Activated CD8-positive, alpha-beta memory T cell treated with anti-CD3 and anti-CD28 coated beads, Interleukin-2, amount 50 U/mL, for 24 hours (primary cell): ENCODE measurements at regions not wholly inside any gene's neighbourhood (a gene's known extent, or its start where the extent isn't known, plus 50 kb on each side); places are given as distances from the start of the nearest gene placed in this dataset.
"Not testable (repeated sequence)": the region's sequence is repeated elsewhere in the genome, so short reads cannot be mapped to it uniquely, and the experiment has no call there.

Source experiments
- DNase-seq: peaks from one replicate; pipeline ENCODE4 v3.0.0-alpha.2; 2020; ENCODE audit errors: extremely low read depth

DNA sequence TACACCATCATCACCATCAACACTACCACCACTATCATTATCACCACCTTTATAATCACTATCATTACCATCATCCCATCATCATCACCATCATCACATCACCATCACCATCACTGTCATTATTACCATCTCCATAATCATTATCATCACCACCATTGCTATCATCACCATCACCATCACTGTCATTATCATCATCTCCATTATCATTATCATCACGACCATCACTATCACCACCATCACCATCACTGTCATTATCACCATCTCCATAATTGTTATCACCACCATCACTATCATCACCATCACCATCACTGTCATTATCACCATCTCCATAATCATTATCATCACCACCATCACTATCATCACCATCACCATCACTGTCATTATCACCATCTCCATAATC is 279.6 kb upstream of the HS6ST1 start:
- not testable (repeated sequence) for DNase-seq

DNA sequence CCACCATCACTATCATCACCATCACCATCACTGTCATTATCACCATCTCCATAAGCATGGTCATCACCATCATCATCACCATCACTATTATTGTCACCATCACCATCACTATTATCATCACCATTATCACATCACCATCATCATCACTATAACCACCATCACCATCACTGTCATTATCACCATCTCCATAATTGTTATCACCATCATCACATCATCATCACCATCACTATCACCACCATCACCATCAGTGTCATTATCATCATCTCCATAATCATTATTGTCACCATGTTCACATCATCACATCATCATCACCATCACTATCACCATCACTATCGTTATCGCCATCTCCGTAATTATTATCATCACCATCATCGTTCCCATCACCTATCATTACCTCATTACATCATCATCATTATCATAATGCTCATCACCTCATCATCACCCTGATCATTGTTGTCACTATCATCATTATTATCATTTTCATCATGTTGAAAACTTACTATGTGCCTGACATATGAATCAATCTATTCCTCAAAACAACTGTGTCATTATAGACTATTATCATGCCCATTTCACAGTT is 280.3 kb upstream of the HS6ST1 start:
- no peak for DNase-seq

DNA sequence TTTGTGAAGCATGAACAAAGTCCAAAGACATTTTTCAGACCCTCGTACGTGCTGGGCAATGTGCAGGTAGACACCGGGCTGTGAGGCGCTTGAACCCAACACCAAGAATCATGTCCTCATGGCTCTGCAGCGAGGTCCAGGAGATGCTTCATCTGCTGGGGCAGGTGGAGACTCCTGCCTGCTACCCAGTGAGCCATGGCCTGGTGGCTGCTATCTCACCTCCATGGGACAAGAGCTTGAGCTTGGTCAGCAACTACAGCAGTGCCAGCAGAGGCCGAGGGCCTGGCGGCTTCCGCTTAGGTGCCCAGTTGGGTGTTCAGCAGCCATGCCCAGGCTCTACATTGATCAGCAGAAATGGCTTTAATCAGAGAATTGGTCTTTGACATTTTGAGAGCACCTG is 281.0 kb upstream of the HS6ST1 start:
- DNase-seq, result no peak

GRCh38 chr2:128600581-128601297 is 282.1 kb upstream of the HS6ST1 start:
- no peak for DNase-seq

- no peak for DNase-seq
These were observed 282.8 kb upstream of the HS6ST1 start for GRCh38 chr2:128601298-128602037.

DNA sequence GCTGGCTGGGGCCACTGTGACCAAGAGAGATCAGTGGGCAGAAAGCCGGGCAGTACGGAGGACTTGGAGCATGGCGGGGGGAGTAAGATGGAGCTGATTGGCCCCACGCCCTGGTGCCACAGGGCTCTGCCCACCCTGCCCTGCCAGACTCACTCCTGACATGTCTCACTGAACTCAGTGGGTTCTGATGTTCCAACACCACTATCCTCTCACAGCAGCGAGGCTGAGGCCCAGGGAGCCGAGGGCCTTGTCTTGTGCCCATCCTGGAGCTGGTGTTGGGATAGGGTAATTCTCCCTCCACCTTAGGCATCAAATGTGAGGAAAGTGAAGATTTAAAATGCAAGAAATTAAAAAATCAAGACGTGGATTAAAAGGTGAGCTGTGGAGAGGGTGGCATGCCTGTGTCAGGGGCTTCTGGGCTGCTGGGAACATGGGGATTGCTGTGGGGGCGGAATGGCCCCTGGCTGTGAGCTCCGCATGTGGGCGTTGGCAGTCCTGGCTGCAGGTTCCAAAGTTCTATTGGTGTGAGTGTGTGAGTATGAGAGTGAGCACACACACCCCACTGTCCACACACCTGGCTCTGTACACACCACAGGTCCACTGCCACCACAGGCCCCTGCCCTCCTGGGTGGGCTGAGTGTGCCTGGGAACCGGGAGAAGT is 283.5 kb upstream of the HS6ST1 start:
- no peak for DNase-seq

- DNase-seq, result no peak
These were observed 284.0 kb upstream of the HS6ST1 start for GRCh38 chr2:128602699-128603101.

DNA sequence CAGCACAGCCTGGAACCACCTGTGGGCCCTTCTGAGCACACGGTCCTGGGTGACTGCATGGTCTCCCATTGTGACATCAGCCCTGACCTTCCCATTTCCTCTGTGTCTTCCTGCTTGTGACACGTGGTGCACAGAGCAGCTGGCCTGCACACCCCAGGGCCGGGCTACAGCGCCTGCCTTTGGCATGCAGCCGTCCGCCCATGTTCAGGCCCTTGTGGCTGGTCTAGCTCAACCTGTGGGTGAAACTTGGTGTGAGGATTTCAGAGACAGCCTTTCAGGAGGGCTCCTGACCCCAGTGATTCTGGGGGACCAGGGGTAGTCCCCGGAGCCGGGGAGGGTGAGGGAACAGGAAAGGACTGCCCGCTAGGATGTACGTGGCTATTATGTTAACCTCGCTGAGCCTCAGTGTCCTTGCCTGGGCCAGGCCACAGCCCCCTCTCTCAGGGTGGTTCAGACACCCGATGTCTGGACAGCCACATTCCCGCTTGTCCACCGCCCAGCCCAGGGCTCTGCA is 284.8 kb upstream of the HS6ST1 start:
- no peak for DNase-seq

- no peak for DNase-seq
These were observed 285.4 kb upstream of the HS6ST1 start for GRCh38 chr2:128604045-128604444.

GRCh38 chr2:128604581-128604980 is 285.9 kb upstream of the HS6ST1 start:
- DNase-seq, result not testable (repeated sequence)

DNA sequence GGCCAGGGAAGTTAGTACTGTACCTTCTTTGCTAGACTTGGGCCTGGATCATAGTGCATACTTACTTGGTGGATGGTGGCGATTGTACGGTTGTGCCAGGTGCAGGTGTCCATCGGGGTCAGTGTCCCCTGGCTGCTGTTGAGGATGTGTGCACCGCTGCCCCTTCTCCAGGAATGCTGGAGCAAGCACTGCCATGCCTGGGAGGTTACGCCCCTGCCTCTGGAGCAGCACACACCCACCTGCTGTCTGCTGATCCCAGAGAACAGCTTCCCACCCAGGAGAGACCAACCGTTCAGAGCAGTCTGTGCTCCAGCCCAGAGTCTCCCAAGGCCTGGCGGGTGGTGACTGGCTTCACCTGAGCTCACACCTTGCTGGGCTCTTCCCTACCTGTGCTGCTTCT is 286.8 kb upstream of the HS6ST1 start:
- no peak for DNase-seq

- DNase-seq, result no peak
These were observed 287.3 kb upstream of the HS6ST1 start for GRCh38 chr2:128605931-128606330.

GRCh38 chr2:128606837-128607236 is 288.2 kb upstream of the HS6ST1 start:
- DNase-seq, result no peak

DNA sequence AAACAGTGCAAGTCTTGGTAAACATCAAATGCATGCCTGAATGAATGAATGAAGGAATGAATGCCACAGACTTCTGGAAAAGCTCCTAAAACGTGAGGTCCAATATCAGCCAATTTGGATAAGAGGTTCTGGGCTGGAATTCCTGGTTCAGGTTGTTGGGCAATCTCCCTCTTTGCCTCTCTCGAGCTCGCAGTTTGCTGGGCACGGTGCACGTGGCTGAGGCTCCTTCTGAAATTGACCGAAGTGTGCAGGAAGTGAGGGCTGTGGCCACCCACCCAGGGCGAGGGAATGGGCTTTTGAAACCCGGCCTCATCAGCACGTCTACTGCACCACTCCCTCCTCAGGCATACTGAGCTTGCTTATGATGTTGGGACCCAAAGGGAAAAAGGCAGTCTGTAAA is 288.8 kb upstream of the HS6ST1 start:
- DNase-seq, result no peak

DNA sequence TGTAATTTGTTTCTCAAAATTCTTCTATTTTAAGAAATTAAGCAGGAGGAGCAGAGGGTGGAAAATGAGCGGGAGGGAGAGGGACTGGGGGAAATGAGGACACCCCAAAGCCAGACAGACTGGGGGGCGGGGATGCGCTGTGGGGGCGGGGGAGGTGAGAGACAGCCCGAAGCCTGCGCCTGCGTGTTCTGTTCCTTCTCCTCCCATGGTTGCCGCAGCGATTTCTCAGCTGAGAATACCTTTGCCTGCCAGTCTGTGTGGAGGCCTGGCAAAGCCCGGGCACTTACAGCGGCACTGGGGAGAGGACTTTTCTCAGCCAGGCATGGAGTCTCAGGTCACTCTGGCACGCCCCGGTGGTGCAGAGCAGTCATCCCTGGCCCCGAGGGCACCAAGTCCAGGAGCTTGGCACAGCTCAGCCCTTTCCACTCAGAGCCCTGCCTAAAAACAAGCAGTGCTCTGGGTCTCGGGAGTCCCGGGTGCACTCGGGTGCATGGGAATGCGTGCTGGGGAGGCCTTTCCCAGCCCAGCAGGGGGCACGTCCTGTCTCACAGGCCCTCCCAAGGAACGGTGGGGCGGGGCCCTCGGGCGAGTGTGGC is 289.3 kb upstream of the HS6ST1 start:
- DNase-seq, result no peak

- no peak for DNase-seq
These were observed 290.5 kb upstream of the HS6ST1 start for GRCh38 chr2:128608921-128609880.

- no peak for DNase-seq
These were observed 291.8 kb upstream of the HS6ST1 start for GRCh38 chr2:128610496-128610895.

DNA sequence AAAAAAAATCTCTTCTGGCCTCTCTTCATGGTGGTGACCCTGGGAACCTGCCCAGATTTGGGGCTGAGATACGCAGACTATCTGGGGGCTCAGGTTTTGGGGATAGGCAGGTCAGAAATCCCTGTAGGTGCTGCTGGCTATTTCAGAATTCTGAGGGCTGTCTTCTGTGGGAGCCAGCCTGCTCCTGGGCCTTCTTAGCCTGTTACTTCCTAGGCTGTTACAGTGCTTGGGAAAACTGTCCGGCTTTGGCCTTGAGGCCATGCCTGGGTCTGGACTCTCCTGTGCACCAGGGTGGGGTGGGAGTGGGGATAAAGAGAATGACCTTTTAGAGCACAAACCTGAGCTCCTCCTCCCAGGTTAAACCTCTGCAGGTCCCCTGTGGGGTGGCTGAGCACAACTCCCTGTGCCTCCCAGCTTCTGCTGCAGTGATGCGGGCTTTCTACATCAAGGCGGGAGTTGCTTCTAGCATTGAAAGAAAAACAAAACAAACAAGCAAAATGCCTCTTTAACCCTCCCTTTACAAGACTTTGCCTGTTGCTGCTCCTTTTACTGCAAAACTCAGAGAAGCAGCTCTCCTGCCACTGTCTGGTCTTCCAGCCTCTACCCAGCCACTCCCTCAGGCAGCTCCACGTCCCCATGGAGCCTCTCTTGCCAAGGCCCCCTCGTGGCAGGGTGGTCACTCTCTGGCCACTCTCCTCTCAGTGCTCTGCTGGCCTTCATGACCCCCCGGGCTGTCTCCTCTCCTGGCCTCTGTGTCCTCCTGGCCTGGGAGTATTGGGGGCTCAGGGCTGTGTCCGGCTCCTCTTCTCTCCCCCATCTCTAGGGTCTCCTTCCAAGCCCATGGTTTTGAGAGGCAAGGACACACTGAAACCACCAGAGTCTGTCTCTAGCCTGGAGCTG is 293.0 kb upstream of the HS6ST1 start:
- DNase-seq, result no peak

GRCh38 chr2:128612628-128613027 is 294.0 kb upstream of the HS6ST1 start:
- DNase-seq, result no peak

DNA sequence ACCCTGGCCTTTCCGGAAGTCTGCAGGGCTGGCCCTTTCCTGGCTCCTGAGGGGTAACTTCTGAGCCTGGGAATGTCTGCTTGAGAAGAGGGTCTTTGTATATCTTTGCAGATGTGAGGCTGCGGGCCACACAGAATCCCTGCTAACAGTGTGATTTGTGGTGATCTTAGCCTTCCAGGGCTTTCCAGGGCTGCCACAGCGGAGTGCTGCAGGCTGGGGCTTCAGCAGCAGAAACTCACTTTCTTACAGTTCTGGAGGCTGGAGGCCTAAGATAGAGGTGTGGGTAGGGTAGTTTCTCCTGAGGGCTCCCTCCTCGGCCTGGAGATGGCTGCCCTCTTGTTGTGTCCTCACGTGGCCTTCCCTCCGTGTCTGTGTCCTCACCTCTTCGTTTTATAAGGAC is 294.7 kb upstream of the HS6ST1 start:
- DNase-seq, result no peak
